ENCODE measurements at regions not wholly inside any gene's neighbourhood (a gene's known extent, or its start where the extent isn't known, plus 50 kb on each side); places are given as distances from the start of the nearest gene placed in this dataset.
"Not testable (repeated sequence)": the region's sequence is repeated elsewhere in the genome, so short reads cannot be mapped to it uniquely, and the experiment has no call there.

DNA sequence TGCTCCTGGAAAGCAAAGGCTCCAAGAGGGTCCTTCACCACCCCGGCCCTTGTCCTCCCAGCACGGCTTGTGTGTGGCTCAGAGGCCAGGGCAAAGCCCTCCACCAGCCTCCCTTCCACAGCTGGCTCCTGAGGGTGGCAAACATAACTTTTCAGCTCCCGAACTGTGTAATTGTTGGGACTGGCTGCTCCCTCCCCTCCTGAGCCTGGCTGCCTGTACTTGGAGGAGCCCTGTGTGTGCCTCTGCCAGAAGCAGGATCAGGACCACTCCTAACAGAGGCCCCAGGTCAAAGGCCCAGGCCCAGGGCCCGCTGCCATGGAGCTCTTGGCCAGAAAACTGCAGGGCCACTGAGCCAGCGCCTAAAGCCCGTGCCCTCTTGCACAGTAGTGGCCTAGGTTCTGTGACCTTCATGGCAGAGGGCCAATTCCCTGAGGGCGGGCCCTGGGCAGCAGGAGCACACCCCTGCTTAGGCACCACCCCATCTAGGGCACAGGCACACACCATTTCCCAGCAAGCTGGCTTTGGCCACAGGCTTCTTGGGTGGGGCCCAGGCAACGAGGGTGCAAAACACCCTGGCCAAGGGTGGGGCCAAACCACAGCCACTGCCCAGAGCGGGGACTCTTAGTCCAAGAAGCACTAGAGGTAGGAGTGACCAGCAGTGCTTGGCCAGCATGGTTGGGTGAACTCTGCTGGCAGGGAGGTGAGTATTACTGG is 201.2 kb downstream of the TBC1D2B start:
- TF ChIP-seq, protein P1, sequence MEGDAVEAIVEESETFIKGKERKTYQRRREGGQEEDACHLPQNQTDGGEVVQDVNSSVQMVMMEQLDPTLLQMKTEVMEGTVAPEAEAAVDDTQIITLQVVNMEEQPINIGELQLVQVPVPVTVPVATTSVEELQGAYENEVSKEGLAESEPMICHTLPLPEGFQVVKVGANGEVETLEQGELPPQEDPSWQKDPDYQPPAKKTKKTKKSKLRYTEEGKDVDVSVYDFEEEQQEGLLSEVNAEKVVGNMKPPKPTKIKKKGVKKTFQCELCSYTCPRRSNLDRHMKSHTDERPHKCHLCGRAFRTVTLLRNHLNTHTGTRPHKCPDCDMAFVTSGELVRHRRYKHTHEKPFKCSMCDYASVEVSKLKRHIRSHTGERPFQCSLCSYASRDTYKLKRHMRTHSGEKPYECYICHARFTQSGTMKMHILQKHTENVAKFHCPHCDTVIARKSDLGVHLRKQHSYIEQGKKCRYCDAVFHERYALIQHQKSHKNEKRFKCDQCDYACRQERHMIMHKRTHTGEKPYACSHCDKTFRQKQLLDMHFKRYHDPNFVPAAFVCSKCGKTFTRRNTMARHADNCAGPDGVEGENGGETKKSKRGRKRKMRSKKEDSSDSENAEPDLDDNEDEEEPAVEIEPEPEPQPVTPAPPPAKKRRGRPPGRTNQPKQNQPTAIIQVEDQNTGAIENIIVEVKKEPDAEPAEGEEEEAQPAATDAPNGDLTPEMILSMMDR (IDR thresholded peaks at IDR 0.05), result not testable (repeated sequence)
- TF ChIP-seq POLR2A (IDR thresholded peaks at IDR 0.05), result not testable (repeated sequence)

All from thyroid gland (tissue), 4 donors.